ENCODE measurements at regions not wholly inside any gene's neighbourhood (a gene's known extent, or its start where the extent isn't known, plus 50 kb on each side); places are given as distances from the start of the nearest gene placed in this dataset.

DNA sequence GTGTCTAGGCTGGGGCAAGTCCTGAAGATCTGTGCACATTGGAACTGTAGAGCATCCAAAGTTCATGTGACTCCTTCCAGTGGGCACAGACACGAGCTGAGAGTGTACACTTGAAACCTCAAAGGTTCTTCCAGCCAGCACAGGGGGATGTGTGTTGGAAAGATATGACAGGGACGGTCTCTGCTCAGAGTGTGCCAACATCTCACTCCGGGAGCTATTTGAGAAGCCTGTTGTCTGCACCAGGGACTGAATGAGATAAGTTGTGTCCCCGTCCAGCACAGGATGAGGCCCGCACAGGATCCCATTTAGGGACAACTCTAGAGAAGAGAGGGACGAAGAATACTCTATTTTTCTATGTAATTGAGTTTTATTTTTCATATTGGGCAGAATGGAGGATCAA lies 136.3 kb downstream of the SNAPC1 start:
- Histone ChIP-seq H4K5ac (ENCODE audit: low read depth, low read length) (no peak overlapping the region), H2BK5ac (ENCODE audit: low read depth, low read length, poor library complexity, severe bottlenecking) (no peak overlapping the region), H3K14ac (replicated peaks; ENCODE audit: low read depth, low read length) (no peak overlapping the region), H4K91ac (ENCODE audit: insufficient read depth, low read depth, low read length) (no peak overlapping the region), H3K4me3 (ENCODE audit: insufficient read depth, low read depth, low read length) (no peak overlapping the region), H3K9me3 (ENCODE audit: control insufficient read depth, insufficient read depth, low read length) (no peaks in the 10 kb centered on the region), H3K4me2 (ENCODE audit: low read depth, low read length) (no peak overlapping the region), H2BK15ac (ENCODE audit: low read depth, low read length) (no peak overlapping the region), H3K27ac (ENCODE audit: insufficient read depth, low read length) (no peak overlapping the region), H4K8ac (ENCODE audit: low read depth in 2 of 2, low read length in 2 of 2) (no peak overlapping the region), H2BK20ac (ENCODE audit: low read depth, low read length) (no peak overlapping the region), H2AFZ (replicated peaks; ENCODE audit: low read length, poor library complexity) (no peak overlapping the region), H3K27me3 (ENCODE audit: control insufficient read depth, insufficient read depth, low read length) (peaks cover 17% of the 10 kb centered on the region), H3K36me3 (ENCODE audit: control insufficient read depth, insufficient read depth, low read length) (no peaks in the 10 kb centered on the region), H3K79me1 (ENCODE audit: low read depth in 1 of 2, low read length in 2 of 2) (no peaks in the 10 kb centered on the region), H3K18ac (ENCODE audit: low read depth, low read length) (no peak overlapping the region), H4K20me1 (ENCODE audit: insufficient read depth, low read length) (no peaks in the 10 kb centered on the region), H3K56ac (ENCODE audit: extremely low read depth, insufficient read depth, low read length) (no peak overlapping the region), H3K4me1 (ENCODE audit: control insufficient read depth, insufficient read depth, low read length) (no peaks in the 10 kb centered on the region), H3K9me1 (ENCODE audit: insufficient read depth, low read length) (no peaks in the 10 kb centered on the region), H2AK9ac (replicated peaks; ENCODE audit: low read depth, low read length, poor library complexity) (no peak overlapping the region), H3K4ac (ENCODE audit: low read depth, low read length) (no peak overlapping the region), H3K23ac (ENCODE audit: low read depth, low read length) (no peak overlapping the region), H2BK120ac (ENCODE audit: low read depth, low read length) (no peak overlapping the region), H2AK5ac (ENCODE audit: low read depth, low read length) (no peak overlapping the region), H3K9ac (ENCODE audit: low read depth, low read length) (no peak overlapping the region)
- in situ Hi-C loops (cut with MboI; ENCODE audit: low sequenced_read_pairs) = no loop called here
- no TSS peak for BruUV-seq (replicated peaks)
- 49% methylated on average over 3 of the region's 6 CpGs; no CpG with 5 or more reads in 1 of the 2 experiments for WGBS, 2 experiments (ENCODE audit: extremely low coverage in 2 of 2, insufficient read length in 1 of 2)
- ChIA-PET POLR2A (ENCODE audit: unreplicated experiment) (no interaction called here), CTCF (no interaction called here)
- TF ChIP-seq CEBPB (IDR thresholded peaks at IDR 0.05; ENCODE audit: low read depth, low read length) (no peak), NFE2L2 (IDR thresholded peaks at IDR 0.05; ENCODE audit: low read depth, low read length) (no peak), CHD1 (IDR thresholded peaks at IDR 0.05; ENCODE audit: low read depth, low read length) (no peak), SMC3 (IDR thresholded peaks at IDR 0.05; ENCODE audit: low read depth, low read length) (no peak), RCOR1 (IDR thresholded peaks at IDR 0.05; ENCODE audit: insufficient replicate concordance, low read length) (no peak), POLR2A (IDR thresholded peaks at IDR 0.05; ENCODE audit: low read depth, low read length) (no peak)
- TF ChIP-seq, protein P1, sequence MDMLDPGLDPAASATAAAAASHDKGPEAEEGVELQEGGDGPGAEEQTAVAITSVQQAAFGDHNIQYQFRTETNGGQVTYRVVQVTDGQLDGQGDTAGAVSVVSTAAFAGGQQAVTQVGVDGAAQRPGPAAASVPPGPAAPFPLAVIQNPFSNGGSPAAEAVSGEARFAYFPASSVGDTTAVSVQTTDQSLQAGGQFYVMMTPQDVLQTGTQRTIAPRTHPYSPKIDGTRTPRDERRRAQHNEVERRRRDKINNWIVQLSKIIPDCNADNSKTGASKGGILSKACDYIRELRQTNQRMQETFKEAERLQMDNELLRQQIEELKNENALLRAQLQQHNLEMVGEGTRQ (IDR thresholded peaks at IDR 0.05; ENCODE audit: low read depth, low read length) = no peak
- ATAC-seq (ENCODE audit: low read depth) = no peak
- dilution Hi-C loops (cut with HindIII; ENCODE audit: low sequenced_read_pairs, unreplicated experiment) = no loop called here
- intact Hi-C loops (cut with micrococcal nuclease) = no loop called here
- no peak for DNase-seq

Data from IMR-90 (cell line).